ENCODE measurements at regions not wholly inside any gene's neighbourhood (a gene's known extent, or its start where the extent isn't known, plus 50 kb on each side); places are given as distances from the start of the nearest gene placed in this dataset.
A peak's percentile ranks its signal among the peaks of the same experiment; 100 is the strongest.

DNA sequence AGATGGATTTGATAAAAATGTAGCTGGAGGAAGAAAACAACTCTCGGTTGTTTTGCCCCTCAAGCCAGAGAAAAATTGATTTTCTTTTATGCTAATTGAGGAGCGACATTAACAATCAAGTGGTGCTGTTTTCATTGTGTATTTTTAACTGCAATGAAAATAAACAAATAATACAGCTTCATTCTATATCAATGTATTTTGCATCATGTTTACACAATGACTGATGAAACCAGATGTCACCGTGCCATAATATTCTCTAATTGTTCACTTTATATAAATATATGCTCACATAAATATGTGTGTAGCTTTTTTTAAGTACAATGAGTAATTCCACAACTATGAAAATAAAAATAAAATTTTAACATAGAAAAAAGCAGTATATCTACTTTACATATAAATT, 139.0 kb upstream of the PRDM9 start:
- DNase-seq (ENCODE audit: low read depth in 4 of 4, low spot score in 3 of 4) = no peak

DNA sequence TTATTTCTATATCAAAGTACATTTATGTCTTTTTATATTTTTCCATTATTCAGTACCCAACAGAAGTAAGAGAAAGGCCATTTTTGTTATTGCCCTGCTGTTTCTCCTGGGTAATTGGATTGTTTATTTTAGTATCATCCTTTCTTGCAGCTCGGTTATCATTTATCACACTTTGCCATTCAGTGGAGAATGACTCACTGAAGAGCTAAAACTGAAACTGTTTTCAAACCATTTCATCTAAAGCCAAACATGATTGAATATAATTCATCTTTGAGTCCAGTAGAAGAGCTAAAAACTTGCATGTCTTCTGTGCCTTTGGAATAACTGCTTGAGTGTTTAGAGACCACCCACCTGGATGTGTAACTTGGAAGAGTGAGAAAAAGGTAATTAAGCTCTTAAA, 139.5 kb upstream of the PRDM9 start:
- DNase-seq (ENCODE audit: low read depth in 4 of 4, low spot score in 3 of 4) = no peak

DNA sequence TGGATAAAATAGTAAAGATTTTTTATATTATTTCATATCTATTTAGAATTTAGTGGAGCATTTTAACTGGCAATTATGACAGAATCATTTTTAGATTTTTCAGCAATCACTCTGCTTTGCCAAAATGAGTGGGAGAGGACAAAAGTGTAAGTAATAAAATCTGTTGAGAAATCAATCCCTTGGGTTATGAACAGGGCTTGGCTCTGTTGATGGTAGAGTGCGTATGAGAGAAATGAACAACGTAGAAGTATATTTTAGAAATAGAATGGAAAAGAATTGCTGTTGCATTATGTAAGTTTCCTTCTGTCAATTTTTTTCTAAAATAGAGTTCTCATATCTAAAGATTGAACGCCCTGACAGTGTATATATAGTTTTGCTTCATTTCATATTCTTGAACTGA, 154.1 kb upstream of the PRDM9 start:
- DNase-seq (ENCODE audit: low read depth in 4 of 4, low spot score in 3 of 4) = no peak

DNA sequence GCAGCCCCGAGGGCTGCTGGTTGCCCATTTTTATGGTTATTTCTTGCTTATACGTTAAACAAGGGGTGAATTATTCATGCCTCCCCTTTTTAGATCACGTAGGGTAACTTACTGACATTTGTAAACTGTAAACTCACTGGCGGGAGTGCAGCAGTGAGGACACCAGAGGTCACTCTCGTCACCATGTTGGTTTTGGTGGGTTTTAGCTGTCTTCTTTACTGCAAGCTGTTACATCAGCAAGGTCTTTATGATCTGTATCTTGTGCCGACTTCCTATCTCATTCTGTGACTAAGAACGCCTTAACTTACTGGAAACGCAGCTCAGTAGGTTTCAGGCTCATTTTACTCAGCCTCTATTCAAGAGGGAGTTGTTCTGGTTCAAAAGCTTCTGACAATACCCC, 155.0 kb upstream of the PRDM9 start:
- DNase-seq (ENCODE audit: low read depth in 4 of 4, low spot score in 3 of 4) = no peak

DNA sequence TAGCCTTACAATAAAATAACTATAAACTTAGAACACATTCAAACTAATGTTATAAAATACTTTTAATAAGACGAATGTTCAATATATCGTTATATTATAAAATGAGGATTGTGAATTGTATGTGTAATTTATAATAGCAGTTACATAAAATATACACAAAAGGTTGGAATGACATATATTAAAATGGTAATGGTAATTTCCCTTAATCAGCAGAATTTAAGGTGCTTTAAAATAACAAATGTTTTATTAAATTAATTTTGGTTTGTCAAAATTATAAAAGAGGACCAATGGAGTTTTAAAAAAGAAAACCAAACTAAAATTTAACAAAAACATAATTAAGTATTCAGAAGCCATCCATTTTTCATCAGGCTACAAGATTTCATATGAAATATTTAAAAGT, 164.3 kb upstream of the PRDM9 start:
- no peak for DNase-seq (ENCODE audit: low read depth in 4 of 4, low spot score in 3 of 4)

DNA sequence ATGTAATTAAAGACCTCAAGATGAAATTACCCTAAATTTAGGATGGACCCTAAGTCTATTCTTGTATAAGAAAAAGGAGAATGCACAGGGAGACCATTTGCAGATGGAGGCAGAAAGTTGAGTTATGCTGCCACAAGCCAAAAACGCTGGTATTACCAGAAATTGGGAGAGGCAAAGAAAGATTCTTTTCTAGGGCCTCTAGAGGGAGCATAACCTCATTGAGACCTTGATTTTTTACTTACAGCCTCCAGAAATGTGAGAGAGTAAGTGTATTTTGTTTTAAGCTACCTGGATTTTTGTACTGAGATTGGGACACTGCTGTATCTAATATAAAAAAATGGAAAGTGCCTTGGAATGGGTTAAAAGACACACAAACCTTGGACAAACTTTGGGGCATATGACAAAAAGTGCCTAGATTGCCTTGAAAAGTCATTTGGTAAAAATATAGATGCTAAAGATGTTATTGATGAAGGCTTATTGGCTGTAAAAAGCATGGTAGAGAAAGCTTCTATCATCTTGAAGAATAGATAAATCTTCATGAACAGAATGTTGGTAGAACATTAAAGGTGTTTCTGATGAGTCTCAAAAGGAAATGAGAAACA, 174.7 kb upstream of the PRDM9 start:
- no peak for DNase-seq (ENCODE audit: low read depth in 4 of 4, low spot score in 3 of 4)

DNA sequence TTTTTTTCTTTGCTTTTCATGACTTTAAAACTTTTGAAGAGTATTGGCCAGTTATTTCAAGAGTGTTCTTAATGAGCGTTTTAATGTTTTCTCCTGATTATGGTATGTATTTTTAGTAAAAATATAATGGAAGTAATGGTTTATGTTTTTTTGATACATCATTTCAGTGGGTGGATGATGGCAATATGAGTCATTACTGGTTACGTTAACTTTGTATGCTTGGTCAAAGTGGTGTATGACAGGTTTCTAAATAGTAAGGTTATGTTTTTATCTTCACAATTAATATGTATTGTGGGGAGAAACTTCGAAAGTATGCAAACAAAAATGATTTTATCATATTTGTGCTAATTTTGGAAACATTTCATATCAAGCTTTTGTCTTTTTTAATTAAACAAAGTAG, 176.7 kb upstream of the PRDM9 start:
- DNase-seq (ENCODE audit: low read depth in 4 of 4, low spot score in 3 of 4) = no peak

DNA sequence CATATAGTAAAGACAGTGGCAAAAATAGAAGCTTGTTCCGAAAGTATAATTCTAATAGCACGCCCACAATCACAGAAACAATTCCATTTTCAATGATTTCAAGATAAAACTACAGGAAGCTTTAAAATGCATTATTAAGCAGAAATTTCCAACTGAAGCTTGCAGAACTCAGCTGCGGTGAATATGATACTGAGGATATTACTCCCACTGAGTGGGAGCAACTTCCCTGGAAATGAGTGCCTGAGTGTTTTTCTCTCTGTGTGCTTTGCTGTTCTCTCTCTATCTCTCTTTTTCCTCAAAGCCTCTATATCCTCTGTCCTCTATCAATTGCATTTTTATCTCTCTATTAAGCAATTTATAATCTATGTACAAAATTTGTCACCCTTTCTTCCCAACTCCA, 187.5 kb upstream of the PRDM9 start:
- DNase-seq (ENCODE audit: low read depth in 4 of 4, low spot score in 3 of 4) = peak in 1 of 4 donors; percentile 10

DNA sequence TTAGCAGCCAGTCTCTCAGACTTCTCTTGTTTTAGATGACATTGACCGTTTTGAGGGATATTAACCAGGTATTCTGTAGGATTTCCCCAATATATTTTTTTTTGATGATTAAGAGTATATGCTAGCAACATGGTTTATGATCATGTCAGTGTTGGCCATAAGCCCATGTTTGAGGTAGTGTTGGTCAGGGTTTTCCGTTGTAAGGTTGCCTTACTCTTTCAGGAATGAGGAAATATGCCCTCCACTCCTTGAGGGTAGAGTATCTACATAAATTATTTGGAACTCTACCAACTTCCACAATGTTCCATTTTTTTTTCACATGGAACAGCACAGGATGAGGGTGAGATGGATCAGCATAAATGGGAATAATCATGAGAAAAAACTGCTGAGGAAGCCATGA, 188.4 kb upstream of the PRDM9 start:
- no peak for DNase-seq (ENCODE audit: low read depth in 4 of 4, low spot score in 3 of 4)

DNA sequence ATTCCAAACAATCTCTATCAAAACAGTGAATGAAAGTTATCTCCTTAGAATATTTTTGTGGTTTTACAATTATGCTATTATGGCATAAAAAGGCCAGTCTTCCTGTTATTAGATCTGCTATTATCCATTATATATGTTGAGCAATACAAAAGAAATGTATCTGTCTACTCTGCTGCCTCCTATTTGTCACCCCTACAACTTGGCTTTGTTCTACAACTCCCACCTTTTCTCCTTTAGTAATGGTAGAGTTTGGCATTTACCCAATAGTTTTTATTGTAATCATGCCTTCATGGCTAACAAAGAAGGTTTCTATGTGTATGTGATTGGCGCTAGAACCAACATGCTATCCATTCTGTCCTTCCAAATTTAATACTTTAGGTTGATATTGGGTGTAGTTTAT, 189.2 kb upstream of the PRDM9 start:
- no peak for DNase-seq (ENCODE audit: low read depth in 4 of 4, low spot score in 3 of 4)

DNA sequence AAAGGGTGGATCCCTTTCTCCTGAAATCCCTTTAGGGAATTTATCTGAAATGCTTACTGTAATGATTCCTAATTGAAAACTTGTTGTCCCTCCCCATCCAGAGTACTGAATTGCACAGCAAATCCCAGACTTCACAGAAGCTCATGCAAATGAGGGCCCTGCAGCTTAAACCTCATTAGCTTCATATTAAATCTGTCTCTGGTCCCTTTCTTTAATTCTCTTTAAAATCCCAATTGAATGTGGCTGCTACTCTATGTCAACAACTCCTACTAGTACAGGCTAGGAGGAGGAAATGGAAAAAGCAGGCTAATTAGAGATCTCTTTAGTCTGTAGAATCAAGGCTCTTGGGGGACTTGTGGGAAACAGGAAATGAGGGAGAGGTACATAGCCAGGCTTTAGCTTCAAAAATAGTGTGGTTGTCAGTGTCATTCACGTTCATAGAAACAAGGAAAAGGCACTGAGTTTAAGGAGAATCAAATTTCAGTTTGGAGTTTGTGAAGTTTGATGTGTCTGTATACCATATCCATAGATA, 191.3 kb upstream of the PRDM9 start:
- no peak for DNase-seq (ENCODE audit: low read depth in 4 of 4, low spot score in 3 of 4)

DNA sequence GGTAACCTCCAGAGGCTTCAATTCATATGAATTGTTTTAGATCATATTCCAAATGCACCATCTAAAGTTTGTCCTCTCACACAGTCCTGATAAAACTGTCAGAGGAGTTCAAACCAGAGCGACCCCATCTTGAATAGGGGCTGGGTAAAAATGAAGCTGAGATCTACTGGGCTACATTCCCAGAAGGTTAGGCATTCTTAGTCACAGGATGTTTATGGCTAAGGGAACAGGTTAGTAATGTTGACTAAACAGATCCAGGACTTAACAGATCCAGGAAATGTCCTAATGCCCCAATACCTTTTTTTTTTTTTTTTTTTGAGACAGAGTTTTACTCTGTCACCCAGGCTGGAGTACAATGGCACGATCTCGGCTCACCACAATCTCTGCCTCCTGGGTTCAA, 192.6 kb upstream of the PRDM9 start:
- no peak for DNase-seq (ENCODE audit: low read depth in 4 of 4, low spot score in 3 of 4)

DNA sequence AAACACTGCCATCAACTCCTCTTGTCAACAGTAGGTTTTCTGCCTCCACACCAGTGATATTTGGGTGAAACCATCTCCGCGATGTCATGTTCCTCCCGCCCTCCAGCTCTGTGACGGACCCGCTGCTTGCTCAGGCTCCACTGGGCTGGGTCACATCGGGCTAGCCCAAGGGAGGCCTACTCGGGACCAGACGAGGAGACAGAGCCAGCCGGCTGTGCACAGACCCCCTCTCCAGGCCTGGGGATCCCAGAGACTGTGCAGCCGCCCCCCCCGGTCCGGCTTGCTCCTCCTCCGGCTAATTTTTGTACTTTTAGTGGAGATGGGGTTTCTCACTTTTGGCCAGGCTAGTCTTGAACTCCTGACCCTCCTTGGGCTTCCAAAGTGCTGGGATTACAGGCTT, 202.4 kb upstream of the PRDM9 start:
- no peak for DNase-seq (ENCODE audit: low read depth in 4 of 4, low spot score in 3 of 4)

DNA sequence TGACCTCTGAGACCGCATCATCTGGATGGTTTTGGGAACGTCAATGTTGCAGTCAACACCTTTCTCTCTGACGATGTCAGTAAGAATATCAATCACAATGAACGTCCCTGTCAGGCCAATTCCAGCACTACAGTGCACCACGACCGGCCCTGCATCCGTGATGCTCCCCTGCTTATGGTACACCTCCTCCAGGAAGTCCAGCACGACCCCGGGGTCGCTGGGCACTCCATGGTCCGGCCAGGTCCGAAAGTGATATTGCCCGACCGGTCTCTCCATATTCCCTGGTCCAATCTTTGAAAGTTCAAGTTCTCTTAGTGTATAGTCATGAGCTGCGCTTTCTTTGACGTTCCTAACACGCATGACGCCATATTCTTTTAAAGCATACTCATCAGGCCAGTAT, 203.6 kb upstream of the PRDM9 start:
- DNase-seq (ENCODE audit: low read depth in 4 of 4, low spot score in 3 of 4) = no peak

DNA sequence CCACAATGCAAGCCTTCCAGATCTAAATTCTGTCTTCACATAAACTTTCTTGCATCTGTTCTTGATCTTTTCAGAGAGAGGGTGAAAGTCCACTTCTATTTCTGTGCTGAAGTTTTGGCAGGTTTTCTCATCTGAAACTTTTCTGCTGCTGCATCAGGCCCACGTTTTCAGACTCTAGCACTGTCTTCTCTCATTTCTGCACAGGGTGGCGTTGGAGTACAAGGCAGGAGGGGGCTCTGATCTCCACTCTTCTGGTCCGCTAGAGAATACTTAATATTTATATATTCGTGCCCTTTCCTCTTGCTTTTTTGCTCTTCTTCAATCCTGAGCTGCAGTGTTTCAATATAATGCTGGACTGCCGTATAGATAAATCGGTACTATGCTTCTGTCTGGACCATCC, 204.0 kb upstream of the PRDM9 start:
- no peak for DNase-seq (ENCODE audit: low read depth in 4 of 4, low spot score in 3 of 4)

DNA sequence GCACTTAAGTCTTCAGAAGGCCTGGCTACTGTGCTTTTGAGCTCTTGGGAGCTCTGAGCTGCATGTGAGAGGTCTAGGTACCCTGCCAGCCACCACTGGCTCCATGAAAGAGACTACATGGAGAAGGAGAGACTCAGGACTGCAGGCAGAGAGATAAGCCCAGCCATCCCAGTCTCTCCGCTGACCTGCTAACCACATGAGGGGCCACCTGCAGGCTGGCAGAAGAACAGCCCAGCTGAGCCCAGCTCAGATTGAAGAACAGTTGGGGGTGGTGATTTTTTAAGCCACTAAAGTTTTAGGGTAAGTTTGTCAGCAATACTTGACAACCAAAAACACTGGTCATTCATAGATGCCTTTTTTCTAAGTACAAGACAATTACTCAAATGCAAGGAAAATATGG, 205.0 kb upstream of the PRDM9 start:
- no peak for DNase-seq (ENCODE audit: low read depth in 4 of 4, low spot score in 3 of 4)

DNA sequence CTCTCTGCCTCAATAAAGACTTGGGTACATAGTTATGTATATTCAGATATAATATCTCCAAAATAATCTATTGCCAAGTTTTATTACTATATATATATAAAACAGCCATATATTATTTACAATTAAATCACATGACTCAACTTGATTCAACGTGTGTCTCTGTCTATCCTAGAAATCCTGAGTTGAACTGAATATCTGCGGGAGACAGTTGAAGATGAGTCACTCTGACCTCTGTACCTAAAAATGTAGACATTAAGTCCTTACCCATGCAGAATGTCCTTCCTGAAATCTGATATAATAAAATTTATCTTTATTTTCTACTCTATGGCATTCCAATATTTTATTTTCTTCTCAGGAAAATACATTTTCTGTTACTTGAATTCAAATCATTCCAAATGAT, 218.2 kb upstream of the PRDM9 start:
- DNase-seq (ENCODE audit: low read depth in 4 of 4, low spot score in 3 of 4) = no peak

DNA sequence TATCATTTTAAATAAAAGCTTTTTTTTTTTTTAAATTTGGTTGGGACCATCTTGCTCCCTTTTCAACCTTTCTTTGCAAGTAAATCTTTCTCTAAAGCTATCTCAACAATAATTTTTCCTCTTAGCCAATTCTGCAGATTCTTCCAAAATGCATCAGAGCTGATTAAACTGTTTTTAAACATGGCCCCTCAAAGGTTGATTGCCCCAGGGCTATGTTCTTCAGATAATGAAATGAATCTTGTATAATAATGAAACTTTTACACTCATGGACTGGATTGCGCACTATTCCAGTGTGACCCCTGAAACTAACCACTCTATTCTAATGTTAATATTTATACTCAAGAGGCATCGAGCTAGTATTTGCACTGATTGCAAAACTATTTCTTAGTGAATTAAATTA, 222.8 kb upstream of the PRDM9 start:
- DNase-seq (ENCODE audit: low read depth in 4 of 4, low spot score in 3 of 4) = no peak

DNA sequence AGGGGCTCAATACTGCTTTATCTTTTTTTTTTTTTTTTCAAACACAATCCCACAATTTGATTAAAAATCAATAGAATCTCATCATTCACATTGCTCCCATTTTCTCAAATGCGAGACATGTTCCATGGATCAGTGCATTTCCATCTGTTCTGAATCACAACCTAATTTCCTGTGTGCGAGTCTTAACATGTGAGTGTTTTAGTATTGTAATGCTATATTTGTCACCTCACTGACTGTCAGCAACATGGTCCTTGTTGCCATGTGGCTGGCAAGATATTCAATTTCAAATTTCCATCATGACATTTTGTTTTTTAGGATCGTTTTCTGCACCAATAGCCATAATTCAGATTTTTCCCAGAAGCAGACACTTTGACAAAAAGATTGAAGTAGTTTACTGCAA, 233.2 kb upstream of the PRDM9 start:
- no peak for DNase-seq (ENCODE audit: low read depth in 4 of 4, low spot score in 3 of 4)

DNA sequence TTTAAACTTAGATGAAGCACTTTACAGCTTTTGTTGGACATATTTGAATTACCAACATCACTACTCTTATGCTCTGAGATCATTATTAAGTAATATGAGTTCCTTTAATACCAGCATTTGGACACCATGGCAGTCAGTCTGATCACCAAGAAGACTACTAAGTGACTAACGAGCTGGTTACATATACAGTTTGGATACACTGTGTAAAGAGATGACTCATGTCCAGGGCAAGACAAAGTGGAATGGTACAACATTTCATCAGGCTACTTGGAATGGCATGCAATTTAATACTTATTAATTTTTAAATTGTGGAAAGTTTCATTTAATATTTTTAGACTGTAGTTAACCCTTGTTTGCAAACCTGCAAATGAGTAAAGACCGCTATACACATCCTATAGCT, 237.4 kb upstream of the PRDM9 start:
- DNase-seq (ENCODE audit: low read depth in 4 of 4, low spot score in 3 of 4) = no peak

DNA sequence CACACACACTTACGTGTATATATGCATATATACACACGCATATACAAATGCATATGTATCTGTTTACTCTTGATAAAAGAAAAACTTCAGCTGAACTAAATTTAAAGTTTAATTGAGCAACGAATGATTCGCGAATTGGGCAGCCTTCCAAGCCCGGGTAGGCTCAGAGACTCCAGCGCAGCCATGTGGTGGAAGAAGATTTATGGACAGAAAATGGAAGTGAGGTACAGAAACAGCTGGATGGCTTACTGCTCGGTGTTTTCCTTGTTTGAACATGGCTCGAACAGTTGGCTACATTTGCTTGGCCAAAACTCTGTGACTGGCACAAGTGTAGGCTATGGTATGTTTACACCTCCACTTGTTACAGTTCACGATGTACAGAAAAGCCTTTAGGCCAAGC, 239.3 kb upstream of the PRDM9 start:
- no peak for DNase-seq (ENCODE audit: low read depth in 4 of 4, low spot score in 3 of 4)

DNA sequence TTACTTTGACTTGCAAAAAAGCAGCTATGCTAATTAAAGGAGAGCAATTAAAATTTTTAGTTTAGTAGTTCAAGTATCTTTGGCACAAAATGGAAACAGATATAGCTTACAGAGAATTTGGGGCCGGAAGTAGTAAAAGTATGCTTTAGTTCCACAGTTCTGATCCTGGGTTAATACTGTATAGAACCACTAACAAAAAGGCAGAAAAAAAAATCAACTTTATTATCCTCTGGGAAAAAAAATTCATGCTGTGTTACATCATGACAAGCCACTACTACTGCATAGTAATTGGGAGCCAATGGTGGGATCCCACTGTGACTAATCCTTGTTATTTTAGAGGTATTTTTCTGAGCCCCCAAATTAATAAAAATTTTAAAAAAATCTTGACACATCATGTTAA, 246.8 kb upstream of the PRDM9 start:
- no peak for DNase-seq (ENCODE audit: low read depth in 4 of 4, low spot score in 3 of 4)

DNA sequence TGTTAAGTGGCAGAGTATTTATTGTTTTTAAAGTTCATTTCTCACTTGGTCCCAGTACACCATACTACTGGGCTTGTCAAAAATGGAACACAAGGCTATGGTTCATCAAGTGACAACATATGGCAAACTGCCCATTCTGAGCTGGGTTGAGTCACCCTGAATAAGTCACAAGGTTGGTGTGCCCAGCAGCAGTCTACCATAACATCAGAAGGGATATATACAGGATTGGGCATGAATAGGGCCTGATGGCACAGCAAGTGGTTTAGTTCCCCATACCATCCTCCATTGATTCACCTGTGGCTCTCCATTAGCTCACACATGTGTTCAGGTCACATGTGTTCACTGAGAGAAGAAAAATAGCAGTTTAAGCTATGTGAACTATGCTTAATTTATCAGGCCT, 249.8 kb upstream of the PRDM9 start:
- DNase-seq (ENCODE audit: low read depth in 4 of 4, low spot score in 3 of 4) = no peak
